Lung (tissue), 11 donors: ENCODE measurements at regions not wholly inside any gene's neighbourhood (a gene's known extent, or its start where the extent isn't known, plus 50 kb on each side); places are given as distances from the start of the nearest gene placed in this dataset.

Experiments used
- ATAC-seq: fragments of 200-7000 bp; cut with Tn5 transposase; one replicate; pipeline ENCODE4 v1.9.1; 2020; ENCODE audit warnings: moderate number of reproducible peaks; ENCODE audit not compliant: insufficient read depth, low FRiP score
- DNase-seq, 3 donors: peaks; one replicate each; pipeline ENCODE4 v3.0.0-alpha.2; 2013 to 2017
- H3K27ac ChIP-seq, 2 donors: one replicate each; pipeline ENCODE4 v1.5.1; 2013; ENCODE audit warnings: mild to moderate bottlenecking in 2 of 2, moderate library complexity in 2 of 2, control low read depth in 1 of 2, inconsistent platforms in 1 of 2, low read depth in 1 of 2, low read length in 1 of 2
- H3K27me3 ChIP-seq, 3 donors: one replicate each; pipeline ENCODE4 v1.5.1; 2013; ENCODE audit warnings: low read length in 2 of 3; ENCODE audit not compliant: control insufficient read depth in 3 of 3, insufficient read depth in 3 of 3
- H3K36me3 ChIP-seq, 4 donors: one replicate each; pipeline ENCODE4 v1.5.1; 2013; ENCODE audit warnings: low read length in 4 of 4, mild to moderate bottlenecking in 1 of 4, moderate library complexity in 1 of 4; ENCODE audit not compliant: control insufficient read depth in 4 of 4, insufficient read depth in 4 of 4
- H3K4me1 ChIP-seq, 5 donors: one replicate each; pipeline ENCODE4 v1.5.1; 2013; ENCODE audit warnings: low read length in 5 of 5, mild to moderate bottlenecking in 2 of 5, moderate library complexity in 1 of 5; ENCODE audit not compliant: control insufficient read depth in 5 of 5, insufficient read depth in 5 of 5
- H3K4me3 ChIP-seq: one replicate; pipeline ENCODE4 v1.5.1; 2013; ENCODE audit warnings: mild to moderate bottlenecking, control low read depth, moderate library complexity
- H3K9ac ChIP-seq, 2 donors: one replicate each; pipeline ENCODE4 v1.5.1; 2013; ENCODE audit warnings: low read length in 2 of 2, control low read depth in 1 of 2; ENCODE audit not compliant: insufficient read depth in 1 of 2
- H3K9me3 ChIP-seq, 4 donors: one replicate each; pipeline ENCODE4 v1.5.1; 2013; ENCODE audit warnings: low read length in 3 of 4, mild to moderate bottlenecking in 1 of 4, moderate library complexity in 1 of 4; ENCODE audit not compliant: control insufficient read depth in 4 of 4, insufficient read depth in 3 of 4
- WGBS, 2 donors: extraction: QIAGEN DNeasy Blood & Tissue Kit; methylation state at CpG; one replicate each; pipeline ENCODE4 v1.1.7; 2013; 5-methylcytosine and 5-hydroxymethylcytosine counted together
- TF ChIP-seq, protein P1 (sequence below): IDR thresholded peaks from 2 replicates; pipeline ENCODE4 v1.5.1; 2012; ENCODE audit warnings: mild to moderate bottlenecking; ENCODE audit errors: control extremely low read depth, extremely low read depth
- donor health status: control.
- donor health status: control.
- donor health status: Bipolar disorder and iron deficiency.
- donor health status: healthy.
- donor health status: DM: yes; HTN: yes; CAD: no.

DNA sequence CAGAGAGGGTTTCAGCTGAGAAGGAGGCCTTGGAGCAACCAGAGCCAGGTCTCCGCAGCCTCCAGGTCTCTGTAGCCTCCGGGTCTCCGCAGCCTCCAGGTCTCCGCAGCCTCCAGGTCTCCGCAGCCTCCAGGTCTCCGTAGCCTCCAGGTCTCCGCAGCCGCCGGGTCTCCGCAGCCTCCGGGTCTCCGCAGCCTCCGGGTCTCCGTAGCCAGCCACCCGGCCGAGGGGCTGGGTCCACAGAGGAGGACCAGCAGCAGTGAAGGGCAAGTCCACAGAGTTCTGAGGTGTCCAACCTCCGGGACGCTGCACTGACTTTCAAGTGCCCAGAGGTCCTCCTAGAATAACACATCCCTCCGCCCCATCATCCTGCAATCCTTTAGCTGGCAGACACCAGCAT lies 221.0 kb downstream of the RBFOX3 start:
- no peak for DNase-seq
- no peak overlapping the region for H3K27ac ChIP-seq
- H3K36me3 ChIP-seq = no peaks in the 10 kb centered on the region
- WGBS, 2 donors = 92 to 97% methylated on average over 19 of the region's 19 CpGs
- TF ChIP-seq, protein P1, sequence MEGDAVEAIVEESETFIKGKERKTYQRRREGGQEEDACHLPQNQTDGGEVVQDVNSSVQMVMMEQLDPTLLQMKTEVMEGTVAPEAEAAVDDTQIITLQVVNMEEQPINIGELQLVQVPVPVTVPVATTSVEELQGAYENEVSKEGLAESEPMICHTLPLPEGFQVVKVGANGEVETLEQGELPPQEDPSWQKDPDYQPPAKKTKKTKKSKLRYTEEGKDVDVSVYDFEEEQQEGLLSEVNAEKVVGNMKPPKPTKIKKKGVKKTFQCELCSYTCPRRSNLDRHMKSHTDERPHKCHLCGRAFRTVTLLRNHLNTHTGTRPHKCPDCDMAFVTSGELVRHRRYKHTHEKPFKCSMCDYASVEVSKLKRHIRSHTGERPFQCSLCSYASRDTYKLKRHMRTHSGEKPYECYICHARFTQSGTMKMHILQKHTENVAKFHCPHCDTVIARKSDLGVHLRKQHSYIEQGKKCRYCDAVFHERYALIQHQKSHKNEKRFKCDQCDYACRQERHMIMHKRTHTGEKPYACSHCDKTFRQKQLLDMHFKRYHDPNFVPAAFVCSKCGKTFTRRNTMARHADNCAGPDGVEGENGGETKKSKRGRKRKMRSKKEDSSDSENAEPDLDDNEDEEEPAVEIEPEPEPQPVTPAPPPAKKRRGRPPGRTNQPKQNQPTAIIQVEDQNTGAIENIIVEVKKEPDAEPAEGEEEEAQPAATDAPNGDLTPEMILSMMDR = no peak
- peaks cover 0 to 3% (median 0%) of the 10 kb centered on the region in 4 donors for H3K9me3 ChIP-seq
- no peak overlapping the region for H3K9ac ChIP-seq
- no peak for ATAC-seq
- H3K4me1 ChIP-seq = no peaks in the 10 kb centered on the region
- peaks cover 0 to 39% (median 30%) of the 10 kb centered on the region in 3 donors for H3K27me3 ChIP-seq
- no peak overlapping the region for H3K4me3 ChIP-seq

DNA sequence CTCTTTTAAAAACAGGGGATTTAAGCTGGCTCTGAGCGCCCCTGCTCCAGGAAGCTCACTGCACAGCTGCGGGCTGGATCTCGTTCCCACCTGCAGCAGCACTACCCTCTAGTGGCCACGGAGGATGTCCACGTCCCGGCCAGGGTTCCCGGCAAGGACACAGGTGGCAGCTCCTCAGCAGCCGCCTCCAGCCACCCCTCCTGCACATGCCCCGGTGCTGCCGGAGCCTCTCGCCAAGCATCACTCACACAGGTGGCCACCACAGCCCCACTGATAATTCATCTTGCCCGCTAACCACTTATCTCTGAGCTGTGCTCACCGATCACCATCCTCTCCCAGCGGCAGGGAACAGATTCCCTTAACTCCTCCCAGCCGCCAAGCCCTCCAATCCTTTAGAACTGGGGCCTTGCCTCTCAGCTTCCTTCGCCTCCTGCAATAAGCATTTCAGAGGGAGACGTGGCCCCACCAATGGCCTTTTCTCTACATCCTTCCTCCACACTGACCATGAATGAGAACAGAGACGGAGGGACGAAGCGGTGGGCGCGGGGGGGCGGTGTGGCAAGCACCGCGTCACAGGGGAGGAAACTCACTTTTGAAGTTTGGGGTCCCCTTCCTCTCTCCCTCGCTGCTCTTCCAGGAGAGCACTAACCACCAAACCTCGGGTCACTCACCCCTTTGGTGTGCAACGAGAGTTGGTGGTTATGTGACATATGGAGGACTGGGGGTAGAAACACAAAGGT lies 222.1 kb downstream of the RBFOX3 start:
- H3K4me1 ChIP-seq = no peaks in the 10 kb centered on the region
- peaks cover 0 to 3% (median 0%) of the 10 kb centered on the region in 4 donors for H3K9me3 ChIP-seq
- no peak overlapping the region for H3K27ac ChIP-seq
- WGBS, 2 donors = 45 to 52% methylated on average over 28 of the region's 28 CpGs
- no peak for ATAC-seq
- no peak overlapping the region for H3K9ac ChIP-seq
- TF ChIP-seq, protein P1 = no peak
- peaks cover 0 to 36% (median 32%) of the 10 kb centered on the region in 3 donors for H3K27me3 ChIP-seq
- peak; percentile 36 to 58 (median 53) for DNase-seq
- H3K36me3 ChIP-seq = no peaks in the 10 kb centered on the region
- no peak overlapping the region for H3K4me3 ChIP-seq

GRCh38 chr17:79387783-79388182 lies 223.1 kb downstream of the RBFOX3 start:
- H3K27ac ChIP-seq = no peak overlapping the region
- no peak overlapping the region for H3K4me3 ChIP-seq
- DNase-seq = no peak
- TF ChIP-seq, protein P1 = no peak
- no peaks in the 10 kb centered on the region for H3K36me3 ChIP-seq
- H3K27me3 ChIP-seq = peaks cover 0 to 29% (median 29%) of the 10 kb centered on the region in 3 donors
- 79 to 87% methylated on average over 6 of the region's 6 CpGs for WGBS, 2 donors
- ATAC-seq = no peak
- H3K9ac ChIP-seq = no peak overlapping the region
- peaks cover 0 to 3% (median 0%) of the 10 kb centered on the region in 4 donors for H3K9me3 ChIP-seq
- no peaks in the 10 kb centered on the region for H3K4me1 ChIP-seq
